ENCODE measurements at regions not wholly inside any gene's neighbourhood (a gene's known extent, or its start where the extent isn't known, plus 50 kb on each side); places are given as distances from the start of the nearest gene placed in this dataset.

DNA sequence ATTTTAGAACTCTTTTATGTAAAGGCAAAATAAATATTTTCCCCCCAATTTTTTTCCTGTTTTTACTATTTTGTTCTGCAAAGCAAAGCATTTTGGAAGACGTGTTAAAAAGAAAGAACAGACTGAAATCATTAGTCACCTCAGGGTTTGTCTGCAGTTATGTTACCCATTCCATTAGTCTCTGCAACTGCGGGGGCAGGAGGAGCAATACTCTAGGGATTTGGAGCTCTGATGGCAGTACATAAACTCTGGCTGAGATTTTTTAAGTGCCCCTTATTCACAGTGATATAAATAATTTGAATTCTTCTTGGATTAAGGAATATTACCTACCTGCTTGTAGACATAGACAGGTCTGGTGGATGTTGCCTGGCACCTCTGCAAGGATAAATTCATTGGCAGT lies 88.0 kb upstream of the CELF4 start:
- no peak for DNase-seq (ENCODE audit: low read depth)

DNA sequence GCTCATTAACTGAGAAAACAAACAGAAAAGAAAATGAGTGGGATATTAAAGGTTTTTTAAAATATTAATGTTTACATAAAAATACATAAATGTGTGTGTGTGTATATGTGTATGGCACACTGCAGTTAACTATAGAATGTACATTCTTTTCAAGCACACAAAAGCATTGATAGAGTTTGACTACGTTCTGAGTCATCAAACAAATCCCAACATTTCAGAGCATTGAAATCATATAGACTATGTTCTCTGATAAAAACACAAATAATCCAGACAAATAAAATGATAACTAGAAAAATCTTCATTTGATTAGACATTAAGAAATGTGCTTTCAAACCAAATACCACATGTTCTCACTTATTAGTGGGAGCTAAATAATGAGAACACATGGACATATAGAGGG lies 84.3 kb upstream of the CELF4 start:
- no peak for DNase-seq (ENCODE audit: low read depth)

DNA sequence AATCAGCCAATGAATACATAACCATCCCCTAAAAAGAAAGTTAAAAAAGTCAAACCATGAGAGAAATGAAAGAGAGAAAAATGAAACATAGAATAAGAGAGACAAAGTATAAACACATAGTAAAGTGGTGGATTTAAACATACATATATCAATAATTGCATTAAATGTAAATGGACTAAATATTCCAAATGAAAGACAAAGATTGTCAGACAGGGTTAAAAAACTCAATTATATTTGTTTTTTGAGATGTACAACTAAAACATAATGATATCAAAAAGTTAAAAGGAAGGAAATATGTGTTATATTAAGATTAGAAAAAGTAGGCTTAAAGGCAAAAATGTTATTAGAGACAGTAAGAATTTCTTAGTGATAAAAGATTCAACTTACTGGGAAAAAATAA lies 83.8 kb upstream of the CELF4 start:
- DNase-seq (ENCODE audit: low read depth), result no peak

- no peak for DNase-seq (ENCODE audit: low read depth)
Observed at GRCh38 chr18:37641573-37641972, 76.0 kb upstream of the CELF4 start.

DNA sequence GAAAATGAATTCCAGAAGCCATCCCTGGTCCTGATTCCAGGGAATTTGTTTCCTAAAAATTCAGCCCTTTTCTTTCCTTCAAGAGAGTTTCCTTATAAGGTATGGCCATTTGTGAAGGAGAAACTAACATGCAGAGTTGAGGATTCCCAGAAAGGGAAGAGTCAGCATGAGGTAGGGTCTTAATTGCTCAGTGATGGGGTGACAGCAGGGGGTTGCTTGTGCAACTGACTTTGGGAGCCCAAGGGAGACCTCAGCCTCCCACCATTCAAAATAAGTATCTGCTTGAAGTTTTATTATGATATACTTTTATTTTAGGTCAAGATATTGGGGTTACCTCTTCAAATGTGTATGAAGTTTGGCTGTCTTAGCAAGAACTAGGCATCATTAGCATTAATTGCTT lies 74.9 kb upstream of the CELF4 start:
- DNase-seq (ENCODE audit: low read depth), result no peak

DNA sequence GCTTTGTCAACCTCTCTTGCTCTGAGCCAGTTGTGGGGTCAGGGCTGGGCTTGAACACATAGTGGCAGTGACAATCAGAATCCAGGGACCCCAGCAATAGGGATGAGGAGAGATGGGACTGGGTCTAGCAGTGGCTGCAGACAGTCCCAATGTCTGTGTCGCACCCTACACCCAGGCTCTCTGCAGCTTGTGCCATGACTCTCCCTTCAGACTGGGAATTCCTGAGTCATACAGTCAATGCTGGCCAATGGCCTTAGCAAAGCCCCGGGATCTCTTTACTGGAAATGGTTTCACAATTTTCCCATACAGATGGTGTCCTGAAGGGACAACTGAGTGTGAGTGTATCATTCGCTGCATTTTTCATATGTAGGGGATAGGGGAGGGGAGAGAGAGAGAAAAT lies 74.2 kb upstream of the CELF4 start:
- no peak for DNase-seq (ENCODE audit: low read depth)

- no peak for DNase-seq (ENCODE audit: low read depth)
Observed at GRCh38 chr18:37637478-37637850, 71.9 kb upstream of the CELF4 start.

- DNase-seq (ENCODE audit: low read depth), result no peak
Observed at GRCh38 chr18:37636831-37637477, 71.4 kb upstream of the CELF4 start.

- DNase-seq (ENCODE audit: low read depth), result no peak
Observed at GRCh38 chr18:37634516-37634915, 68.9 kb upstream of the CELF4 start.

DNA sequence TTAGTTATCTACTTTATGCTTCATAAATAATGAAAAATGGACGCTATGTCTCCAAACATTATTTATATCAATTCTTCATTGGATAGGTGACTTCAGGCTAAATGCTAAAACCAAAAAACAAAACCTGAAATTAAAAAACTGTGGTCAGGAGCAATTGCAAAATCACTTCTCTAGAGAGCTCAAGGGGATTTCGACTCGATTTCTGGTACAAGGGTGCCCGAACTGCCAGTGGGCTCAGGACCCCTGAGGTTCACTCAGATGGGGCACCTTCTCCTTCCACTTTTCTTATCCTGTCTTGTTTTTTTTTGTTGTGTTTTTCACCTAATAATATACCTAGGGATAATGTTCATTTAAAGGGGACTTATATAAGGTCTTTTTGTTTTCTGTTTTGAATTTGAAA lies 65.8 kb upstream of the CELF4 start:
- no peak for DNase-seq (ENCODE audit: low read depth)

- DNase-seq (ENCODE audit: low read depth), result no peak
Observed at GRCh38 chr18:37630334-37630733, 64.7 kb upstream of the CELF4 start.

GRCh38 chr18:37628470-37629220 lies 63.0 kb upstream of the CELF4 start:
- DNase-seq (ENCODE audit: low read depth), result no peak

- no peak for DNase-seq (ENCODE audit: low read depth)
Observed at GRCh38 chr18:37624318-37624717, 58.7 kb upstream of the CELF4 start.

- DNase-seq (ENCODE audit: low read depth), result no peak
Observed at GRCh38 chr18:37619964-37620363, 54.4 kb upstream of the CELF4 start.

DNA sequence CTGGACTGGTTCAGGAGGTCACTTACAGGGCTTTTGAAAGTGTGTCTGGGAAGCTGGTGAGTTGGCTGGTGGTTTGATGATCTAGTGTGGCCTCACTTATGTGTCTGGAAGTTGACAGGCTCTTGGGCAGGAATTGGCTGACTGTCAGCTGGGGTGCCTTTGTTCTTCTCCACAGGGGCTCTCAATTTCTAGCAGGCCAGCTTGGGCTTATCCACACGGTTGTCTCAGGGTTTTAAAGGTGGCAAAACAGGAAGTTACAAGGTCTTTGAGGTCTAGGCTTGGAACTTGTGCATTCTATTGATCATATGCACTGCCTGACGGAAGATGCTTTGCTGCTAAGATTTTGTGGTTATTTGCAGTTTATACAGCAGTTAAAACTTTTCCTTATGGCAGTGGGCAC lies 52.0 kb upstream of the CELF4 start:
- DNase-seq (ENCODE audit: low read depth), result no peak

Data from fibroblast of gingiva (primary cell).